ENCODE measurements at regions not wholly inside any gene's neighbourhood (a gene's known extent, or its start where the extent isn't known, plus 50 kb on each side); places are given as distances from the start of the nearest gene placed in this dataset.
"Not testable (repeated sequence)": the region's sequence is repeated elsewhere in the genome, so short reads cannot be mapped to it uniquely, and the experiment has no call there.

- not testable (repeated sequence) for TF ChIP-seq SIN3A (IDR thresholded peaks at IDR 0.05; ENCODE audit: low read depth); CTCF (IDR thresholded peaks at IDR 0.05 in 2 of 3, conservative IDR thresholded peaks at IDR 0.05 in 1 of 3; ENCODE audit: borderline replicate concordance in 1 of 3, insufficient read depth in 1 of 3, low read depth in 2 of 3, low read length in 2 of 3); JUND (IDR thresholded peaks at IDR 0.05)
These were observed 399.5 kb downstream of the KCNJ18 start for GRCh38 chr17:22091840-22092239.

Data from HCT116 (cell line).